ENCODE measurements at regions not wholly inside any gene's neighbourhood (a gene's known extent, or its start where the extent isn't known, plus 50 kb on each side); places are given as distances from the start of the nearest gene placed in this dataset.
A peak's percentile ranks its signal among the peaks of the same experiment; 100 is the strongest.

GRCh38 chr14:30002859-30003258 is 75.2 kb upstream of the PRKD1 start:
- H3K27me3 Mint-ChIP-seq, result no peaks in the 10 kb centered on the region
- no peaks in the 10 kb centered on the region for H3K9me3 Mint-ChIP-seq (ENCODE audit: low read depth)
- no peak for DNase-seq (ENCODE audit: low spot score, unreplicated experiment)
- no peak overlapping the region for H3K27ac Mint-ChIP-seq
- peaks cover 25% of the 10 kb centered on the region for H3K4me1 Mint-ChIP-seq (ENCODE audit: low read depth)
- no peak overlapping the region for H3K4me3 Mint-ChIP-seq (ENCODE audit: low read depth)
- H3K36me3 Mint-ChIP-seq (ENCODE audit: insufficient read depth), result no peaks in the 10 kb centered on the region
- TF ChIP-seq, protein P1, sequence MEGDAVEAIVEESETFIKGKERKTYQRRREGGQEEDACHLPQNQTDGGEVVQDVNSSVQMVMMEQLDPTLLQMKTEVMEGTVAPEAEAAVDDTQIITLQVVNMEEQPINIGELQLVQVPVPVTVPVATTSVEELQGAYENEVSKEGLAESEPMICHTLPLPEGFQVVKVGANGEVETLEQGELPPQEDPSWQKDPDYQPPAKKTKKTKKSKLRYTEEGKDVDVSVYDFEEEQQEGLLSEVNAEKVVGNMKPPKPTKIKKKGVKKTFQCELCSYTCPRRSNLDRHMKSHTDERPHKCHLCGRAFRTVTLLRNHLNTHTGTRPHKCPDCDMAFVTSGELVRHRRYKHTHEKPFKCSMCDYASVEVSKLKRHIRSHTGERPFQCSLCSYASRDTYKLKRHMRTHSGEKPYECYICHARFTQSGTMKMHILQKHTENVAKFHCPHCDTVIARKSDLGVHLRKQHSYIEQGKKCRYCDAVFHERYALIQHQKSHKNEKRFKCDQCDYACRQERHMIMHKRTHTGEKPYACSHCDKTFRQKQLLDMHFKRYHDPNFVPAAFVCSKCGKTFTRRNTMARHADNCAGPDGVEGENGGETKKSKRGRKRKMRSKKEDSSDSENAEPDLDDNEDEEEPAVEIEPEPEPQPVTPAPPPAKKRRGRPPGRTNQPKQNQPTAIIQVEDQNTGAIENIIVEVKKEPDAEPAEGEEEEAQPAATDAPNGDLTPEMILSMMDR (IDR thresholded peaks at IDR 0.05; ENCODE audit: unreplicated experiment), result no peak

GRCh38 chr14:30005114-30005808 is 77.6 kb upstream of the PRKD1 start:
- Mint-ChIP-seq H3K27me3 (no peaks in the 10 kb centered on the region), H3K36me3 (ENCODE audit: insufficient read depth) (no peaks in the 10 kb centered on the region), H3K4me1 (ENCODE audit: low read depth) (peaks cover 25% of the 10 kb centered on the region), H3K4me3 (ENCODE audit: low read depth) (no peak overlapping the region), H3K27ac (no peak overlapping the region), H3K9me3 (ENCODE audit: low read depth) (peaks cover 6% of the 10 kb centered on the region)
- DNase-seq (ENCODE audit: low spot score, unreplicated experiment), result no peak
- TF ChIP-seq, protein P1 (IDR thresholded peaks at IDR 0.05; ENCODE audit: unreplicated experiment), result peak; percentile 80

- Mint-ChIP-seq H3K27ac (no peak overlapping the region), H3K36me3 (ENCODE audit: insufficient read depth) (no peaks in the 10 kb centered on the region), H3K4me3 (ENCODE audit: low read depth) (no peak overlapping the region), H3K27me3 (no peaks in the 10 kb centered on the region), H3K4me1 (ENCODE audit: low read depth) (peaks cover 19% of the 10 kb centered on the region), H3K9me3 (ENCODE audit: low read depth) (peaks cover 6% of the 10 kb centered on the region)
- no peak for DNase-seq (ENCODE audit: low spot score, unreplicated experiment)
- TF ChIP-seq, protein P1 (IDR thresholded peaks at IDR 0.05; ENCODE audit: unreplicated experiment), result no peak
These were observed 79.0 kb upstream of the PRKD1 start for GRCh38 chr14:30006695-30007094.

GRCh38 chr14:30015489-30015888 is 87.8 kb upstream of the PRKD1 start:
- TF ChIP-seq, protein P1 (IDR thresholded peaks at IDR 0.05; ENCODE audit: unreplicated experiment), result no peak
- no peak for DNase-seq (ENCODE audit: low spot score, unreplicated experiment)
- Mint-ChIP-seq H3K4me3 (ENCODE audit: low read depth) (no peak overlapping the region), H3K27me3 (no peaks in the 10 kb centered on the region), H3K4me1 (ENCODE audit: low read depth) (peaks cover 6% of the 10 kb centered on the region), H3K9me3 (ENCODE audit: low read depth) (peaks cover 4% of the 10 kb centered on the region), H3K36me3 (ENCODE audit: insufficient read depth) (no peaks in the 10 kb centered on the region), H3K27ac (no peak overlapping the region)

DNA sequence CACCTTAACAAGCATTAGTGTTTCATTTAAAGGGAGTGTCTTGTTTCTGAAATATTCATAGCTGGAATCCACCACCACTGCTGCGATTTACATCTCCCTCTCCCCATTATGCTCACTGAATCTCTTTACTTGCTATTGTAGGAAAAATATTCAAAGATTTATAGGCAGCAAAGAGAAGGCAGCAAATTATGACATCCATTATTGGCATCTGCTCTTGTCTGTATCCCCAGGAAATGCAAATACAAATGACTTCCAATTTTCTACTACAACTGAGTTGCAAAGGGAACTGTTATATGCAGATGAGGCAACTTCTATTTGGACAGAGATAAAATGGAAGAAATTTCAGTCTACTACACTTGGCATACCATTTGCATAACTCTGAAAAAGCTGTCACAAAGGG is 88.4 kb upstream of the PRKD1 start:
- no peak for DNase-seq (ENCODE audit: low spot score, unreplicated experiment)
- H3K27ac Mint-ChIP-seq, result no peak overlapping the region
- no peaks in the 10 kb centered on the region for H3K27me3 Mint-ChIP-seq
- no peaks in the 10 kb centered on the region for H3K36me3 Mint-ChIP-seq (ENCODE audit: insufficient read depth)
- peaks cover 4% of the 10 kb centered on the region for H3K9me3 Mint-ChIP-seq (ENCODE audit: low read depth)
- H3K4me3 Mint-ChIP-seq (ENCODE audit: low read depth), result no peak overlapping the region
- H3K4me1 Mint-ChIP-seq (ENCODE audit: low read depth), result peaks cover 9% of the 10 kb centered on the region
- TF ChIP-seq, protein P1 (IDR thresholded peaks at IDR 0.05; ENCODE audit: unreplicated experiment), result no peak

All from progenitor cell of endocrine pancreas (in vitro differentiated cells).